Islet of Langerhans (tissue), 1 donor: ENCODE measurements at regions not wholly inside any gene's neighbourhood (a gene's known extent, or its start where the extent isn't known, plus 50 kb on each side); places are given as distances from the start of the nearest gene placed in this dataset.

Source experiments
- FAIRE-seq: peaks from one replicate; lab custom pipeline; 2011; peaks lifted over from hg19 to GRCh38; lab: Jason Lieb, UNC

GRCh38 chr15:70490148-70490837, 273.1 kb downstream of the UACA start:
- no peak for FAIRE-seq

GRCh38 chr15:70488941-70489848, 274.2 kb downstream of the UACA start:
- no peak for FAIRE-seq

DNA sequence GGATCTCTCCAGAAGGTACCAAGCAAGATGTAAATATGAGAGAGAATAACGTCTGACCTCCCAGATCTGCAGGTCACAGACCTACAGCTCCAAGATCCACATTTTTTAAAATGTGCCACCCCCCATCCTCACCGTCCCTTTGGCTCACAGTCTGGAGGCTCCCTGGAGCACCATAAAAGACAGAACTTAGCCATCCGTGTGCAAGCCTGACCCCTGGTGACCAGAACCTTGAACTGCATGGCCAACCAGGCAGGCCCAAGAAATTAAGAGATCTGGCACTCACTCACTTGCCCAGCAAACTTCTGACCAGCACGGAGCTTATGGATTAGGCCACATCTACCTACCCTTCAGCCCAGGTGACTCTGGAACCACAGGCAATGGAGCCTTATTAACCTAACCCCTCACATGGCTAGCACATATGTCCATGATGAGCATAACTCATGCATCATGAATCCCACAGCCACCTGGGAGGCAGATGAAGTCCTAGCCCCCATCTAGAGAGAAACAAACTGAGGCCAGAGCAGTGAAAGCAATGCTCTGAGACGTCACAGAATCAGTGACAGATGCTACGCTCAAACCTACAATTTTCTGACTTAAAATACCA, 275.3 kb downstream of the UACA start:
- no peak for FAIRE-seq

- no peak for FAIRE-seq
Observed at GRCh38 chr15:70487387-70487740, 276.0 kb downstream of the UACA start.

GRCh38 chr15:70486451-70487386, 276.6 kb downstream of the UACA start:
- no peak for FAIRE-seq

DNA sequence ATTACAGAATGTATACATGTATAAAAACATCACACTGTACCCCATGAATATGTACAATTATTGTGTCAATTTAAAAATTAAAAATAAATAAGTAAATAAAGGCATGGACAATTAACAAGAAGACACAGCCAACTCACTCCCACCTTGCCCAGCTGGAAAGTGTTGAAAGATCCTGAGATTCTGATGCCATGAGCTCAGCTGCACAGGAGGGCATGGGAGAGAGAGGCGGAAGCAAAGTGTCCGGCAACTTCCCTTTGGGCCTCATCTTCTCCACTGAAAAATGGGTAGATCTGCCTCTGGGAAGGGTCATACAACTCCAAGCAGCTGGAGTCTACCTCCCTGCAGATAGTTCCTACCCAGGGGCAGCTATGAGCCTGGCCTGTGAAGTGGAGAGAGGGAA, 277.3 kb downstream of the UACA start:
- no peak for FAIRE-seq

DNA sequence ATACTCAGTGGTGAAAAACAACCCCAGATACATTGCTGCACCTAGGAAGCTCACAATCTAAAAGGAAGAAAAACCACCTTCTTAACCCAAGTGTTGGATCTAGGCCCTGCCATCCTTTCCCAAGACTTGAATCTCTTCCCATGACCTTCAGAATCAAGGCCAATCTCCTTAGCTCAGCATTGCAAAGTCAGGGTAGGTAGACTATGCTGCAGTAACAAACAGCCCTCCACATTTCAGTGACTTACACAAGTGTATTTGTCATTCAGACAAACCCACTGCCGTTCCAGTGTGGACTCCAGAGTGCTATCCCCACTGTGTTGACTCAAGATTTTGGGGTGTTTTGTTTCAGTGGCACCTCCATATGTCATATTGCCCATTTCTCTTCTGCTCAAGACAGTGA, 278.4 kb downstream of the UACA start:
- no peak for FAIRE-seq

DNA sequence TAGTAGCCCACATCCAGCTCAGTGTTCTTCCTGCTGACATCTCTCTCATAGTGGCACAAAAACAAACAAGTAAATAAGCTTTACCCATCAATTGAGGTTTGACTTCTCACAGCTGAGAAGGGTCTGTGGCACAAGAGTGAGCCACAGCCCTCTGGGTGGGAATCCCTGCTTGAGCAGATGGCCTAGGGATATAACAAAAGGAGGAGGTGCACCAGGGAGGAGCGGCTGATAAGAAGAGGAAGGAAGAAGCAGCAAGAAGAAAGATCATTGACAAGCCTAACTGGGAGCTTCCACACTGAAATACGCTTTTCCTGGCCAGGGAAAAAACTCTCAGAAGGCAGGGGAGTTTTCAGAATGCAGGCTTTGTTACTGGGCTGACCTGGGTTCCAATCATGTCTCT, 279.8 kb downstream of the UACA start:
- no peak for FAIRE-seq

- FAIRE-seq, result no peak
Observed at GRCh38 chr15:70480196-70480856, 283.0 kb downstream of the UACA start.

DNA sequence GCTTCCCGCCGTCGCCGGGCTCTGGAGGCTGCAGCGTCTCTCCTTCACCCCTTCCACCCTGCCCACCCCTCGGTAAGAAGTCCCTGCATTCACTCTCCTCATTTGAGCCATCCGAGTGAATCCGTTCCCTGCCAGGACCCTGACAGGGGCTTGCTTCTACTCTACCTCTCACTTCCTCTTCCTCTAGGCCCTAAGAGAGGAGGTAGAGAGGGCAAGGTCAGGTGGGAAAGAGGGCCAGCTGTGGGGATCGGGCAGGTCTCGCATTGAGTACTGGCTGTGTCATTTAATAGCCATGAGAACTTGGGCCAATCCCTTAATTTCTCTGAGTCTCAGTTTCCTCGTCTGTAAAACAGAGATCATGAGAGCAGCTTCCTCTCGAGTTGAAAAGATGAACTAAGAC, 283.6 kb downstream of the UACA start:
- FAIRE-seq, result no peak

GRCh38 chr15:70479056-70479455, 284.3 kb downstream of the UACA start:
- FAIRE-seq, result no peak

DNA sequence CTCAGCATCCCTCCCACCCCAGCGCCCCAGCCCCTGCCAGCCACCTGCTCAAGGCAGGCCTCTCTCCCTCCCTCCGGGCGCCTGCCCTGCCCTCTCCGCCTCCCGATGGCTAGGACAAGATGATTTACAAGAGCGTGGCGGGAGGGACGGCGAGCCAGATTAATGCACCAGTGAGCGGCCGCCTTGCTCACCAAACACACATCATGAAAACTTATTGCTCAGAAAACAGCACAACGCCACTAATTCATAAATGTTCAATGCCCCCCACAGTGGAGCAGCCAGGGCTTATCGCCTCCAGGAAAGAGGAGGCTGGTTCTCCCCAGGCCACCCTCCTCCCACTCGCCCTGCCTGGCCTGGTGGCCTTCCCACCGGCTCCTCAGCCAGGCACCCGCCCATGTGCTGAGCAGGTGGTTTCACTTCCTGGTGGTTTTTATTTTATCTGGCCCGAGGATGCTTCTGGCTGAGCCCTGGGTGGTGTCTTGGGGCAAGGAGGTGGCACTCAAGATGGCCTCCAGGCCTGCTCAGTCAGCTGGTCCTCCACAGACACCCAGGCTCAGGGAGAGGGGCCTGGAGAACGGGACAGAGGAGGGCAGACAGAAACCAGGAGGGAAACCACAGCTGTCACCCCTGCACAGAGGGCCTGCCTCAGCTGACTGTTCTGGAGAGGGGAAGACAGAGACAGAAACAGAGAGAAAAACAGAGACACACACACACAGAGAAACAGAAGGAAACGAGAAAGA, 284.9 kb downstream of the UACA start:
- no peak for FAIRE-seq

- FAIRE-seq, result no peak
Observed at GRCh38 chr15:70477750-70478250, 285.6 kb downstream of the UACA start.

DNA sequence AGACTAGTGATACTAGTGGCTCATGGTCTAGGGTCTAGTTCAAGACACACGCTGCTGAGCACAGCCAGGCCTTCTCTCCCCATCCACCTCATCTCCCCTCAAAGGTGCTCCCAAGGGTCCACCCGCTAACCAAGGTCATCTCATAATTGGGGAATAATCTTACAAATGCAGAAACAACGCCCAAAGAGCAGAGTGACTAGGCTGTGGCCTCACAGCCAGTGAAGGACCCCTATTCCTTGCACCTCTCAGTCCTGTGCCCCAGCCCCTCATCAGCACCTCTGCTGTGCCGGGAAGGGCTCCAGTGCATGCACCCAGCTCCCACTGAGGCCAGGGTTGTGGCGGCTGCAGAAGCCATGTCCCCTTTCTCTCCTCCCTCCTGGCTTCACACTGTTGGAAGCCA, 286.9 kb downstream of the UACA start:
- FAIRE-seq, result no peak

- FAIRE-seq, result no peak
Observed at GRCh38 chr15:70475921-70476320, 287.4 kb downstream of the UACA start.

GRCh38 chr15:70475407-70475781, 288.0 kb downstream of the UACA start:
- FAIRE-seq, result no peak

- no peak for FAIRE-seq
Observed at GRCh38 chr15:70474471-70475406, 288.6 kb downstream of the UACA start.

DNA sequence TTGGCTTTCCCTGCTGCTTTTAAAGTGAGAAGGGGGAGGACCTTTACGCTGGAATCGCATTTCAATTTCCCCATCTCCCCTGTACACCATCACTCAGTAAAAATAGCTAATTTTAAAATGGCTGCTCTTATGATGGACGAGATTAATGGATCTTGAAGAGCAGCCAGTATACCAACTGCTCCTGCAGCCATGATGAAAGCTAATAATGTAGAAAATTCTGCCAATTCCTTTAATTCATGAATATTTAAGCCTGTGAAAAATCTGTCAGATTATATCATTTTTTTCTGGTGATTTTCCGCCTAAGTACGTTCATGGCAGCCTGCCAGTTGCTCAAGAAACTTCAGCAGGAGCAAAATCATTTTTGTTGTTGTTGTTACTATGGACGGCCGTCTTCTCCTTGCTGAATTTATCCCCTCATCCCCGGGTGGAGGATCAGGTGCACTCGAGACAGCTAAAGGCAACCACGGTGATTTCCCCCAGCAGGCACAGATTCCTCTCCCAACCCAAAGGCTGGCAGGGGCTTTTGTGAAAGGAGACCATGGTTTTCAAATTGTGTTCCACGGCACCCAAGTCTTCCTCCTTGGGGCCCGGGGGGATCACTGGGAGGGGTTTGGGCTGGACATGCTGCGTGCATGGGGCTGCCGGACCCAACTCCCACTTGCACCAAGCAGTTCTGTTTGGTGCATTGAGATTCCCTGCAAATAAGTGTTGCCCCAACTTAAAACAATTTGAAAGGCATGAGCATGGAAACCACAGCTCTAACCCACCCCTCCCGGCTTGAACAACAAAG, 289.6 kb downstream of the UACA start:
- no peak for FAIRE-seq

DNA sequence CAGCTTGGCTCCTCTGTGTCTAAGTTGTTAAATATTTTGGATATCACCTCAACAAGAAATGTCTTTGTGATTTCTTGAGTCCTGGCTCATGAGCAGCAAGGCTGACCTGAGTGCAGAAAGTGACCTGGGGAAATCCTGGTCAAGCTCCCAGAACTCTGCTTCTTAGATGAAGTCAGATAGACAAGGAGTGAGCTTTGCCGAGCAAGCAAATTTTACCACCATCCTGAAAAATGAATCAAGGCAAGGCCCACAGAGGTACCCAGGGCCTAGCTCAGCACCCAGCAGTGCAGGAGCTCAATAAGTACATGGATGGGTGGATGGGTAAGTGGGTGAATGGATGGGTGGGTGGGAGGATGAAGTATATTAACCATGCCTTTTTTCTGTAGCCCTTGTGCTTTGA, 291.8 kb downstream of the UACA start:
- FAIRE-seq, result no peak
